SK-N-SH treated with all-trans-retinoic acid at 6 μM for 48 hours (cell line): ENCODE measurements at regions not wholly inside any gene's neighbourhood (a gene's known extent, or its start where the extent isn't known, plus 50 kb on each side); places are given as distances from the start of the nearest gene placed in this dataset.

ENCODE experiments used
- CSRNP3 ChIP-seq: fragments of 250-450 bp; sonication (Bioruptor Pico); IDR thresholded peaks from 2 replicates; pipeline ENCODE4 v1.5.1; 2021; ENCODE audit warnings: mild to moderate bottlenecking, moderate library complexity
- ESRRG ChIP-seq: fragments of 250-450 bp; sonication (Bioruptor Pico); IDR thresholded peaks from 2 replicates; pipeline ENCODE4 v1.6.1; 2021; ENCODE audit warnings: mild to moderate bottlenecking
- OSR1 ChIP-seq: fragments of 250-450 bp; sonication (Bioruptor Pico); IDR thresholded peaks from 2 replicates; pipeline ENCODE4 v1.8.0; 2022; ENCODE audit warnings: moderate library complexity, mild to moderate bottlenecking, inconsistent platforms
- RARB ChIP-seq: fragments of 250-450 bp; sonication (Bioruptor Pico); IDR thresholded peaks from 2 replicates; pipeline ENCODE4 v1.8.0; 2021; ENCODE audit warnings: mild to moderate bottlenecking, moderate library complexity
- TOX ChIP-seq: fragments of 250-450 bp; sonication (Bioruptor Pico); IDR thresholded peaks from 2 replicates; pipeline ENCODE4 v1.8.0; 2021; ENCODE audit warnings: mild to moderate bottlenecking, moderate library complexity, borderline replicate concordance
- ZC3H10 ChIP-seq: fragments of 250-450 bp; sonication (Bioruptor Pico); IDR thresholded peaks from 2 replicates; pipeline ENCODE4 v1.5.1; 2021; ENCODE audit warnings: mild to moderate bottlenecking, moderate library complexity
- ZFP3 ChIP-seq: fragments of 250-450 bp; sonication (Bioruptor Pico); IDR thresholded peaks from 2 replicates; pipeline ENCODE4 v1.5.0; 2020; ENCODE audit warnings: mild to moderate bottlenecking, moderate library complexity
- ZFP30 ChIP-seq: fragments of 450-650 bp; formaldehyde crosslinking; IDR thresholded peaks from 2 replicates; pipeline ENCODE4 v1.5.0; 2022; ENCODE audit warnings: mild to moderate bottlenecking, moderate library complexity
- ZNF565 ChIP-seq: fragments of 450-650 bp; formaldehyde crosslinking; conservative IDR thresholded peaks from 2 replicates; pipeline ENCODE4 v1.5.0; 2020; ENCODE audit warnings: low read depth, mild to moderate bottlenecking, moderate library complexity
- ZNF70 ChIP-seq: fragments of 450-650 bp; formaldehyde crosslinking; IDR thresholded peaks from 2 replicates; pipeline ENCODE4 v1.5.0; 2020; ENCODE audit warnings: mild to moderate bottlenecking, moderate library complexity
- TF ChIP-seq, protein P1 (sequence below): fragments of 250-450 bp; sonication (Bioruptor Pico); IDR thresholded peaks from 2 replicates; pipeline ENCODE4 v1.8.0; 2020; ENCODE audit warnings: mild to moderate bottlenecking, moderate library complexity, borderline replicate concordance
- TF ChIP-seq, protein P2 (sequence below): fragments of 250-450 bp; sonication (Bioruptor Pico); IDR thresholded peaks from 2 replicates; pipeline ENCODE4 v1.5.1; 2020; ENCODE audit warnings: low read depth, mild to moderate bottlenecking, moderate library complexity

- TF ChIP-seq TOX (CRISPR knock-in tag) (no peak), CSRNP3 (CRISPR knock-in tag) (no peak), ZNF565 (no peak), ZNF70 (CRISPR knock-in tag) (no peak), ESRRG (no peak), RARB (no peak), ZFP30 (CRISPR knock-in tag) (no peak), ZFP3 (CRISPR knock-in tag) (no peak), ZC3H10 (CRISPR knock-in tag) (no peak), OSR1 (CRISPR knock-in tag) (no peak)
- TF ChIP-seq, protein P1, sequence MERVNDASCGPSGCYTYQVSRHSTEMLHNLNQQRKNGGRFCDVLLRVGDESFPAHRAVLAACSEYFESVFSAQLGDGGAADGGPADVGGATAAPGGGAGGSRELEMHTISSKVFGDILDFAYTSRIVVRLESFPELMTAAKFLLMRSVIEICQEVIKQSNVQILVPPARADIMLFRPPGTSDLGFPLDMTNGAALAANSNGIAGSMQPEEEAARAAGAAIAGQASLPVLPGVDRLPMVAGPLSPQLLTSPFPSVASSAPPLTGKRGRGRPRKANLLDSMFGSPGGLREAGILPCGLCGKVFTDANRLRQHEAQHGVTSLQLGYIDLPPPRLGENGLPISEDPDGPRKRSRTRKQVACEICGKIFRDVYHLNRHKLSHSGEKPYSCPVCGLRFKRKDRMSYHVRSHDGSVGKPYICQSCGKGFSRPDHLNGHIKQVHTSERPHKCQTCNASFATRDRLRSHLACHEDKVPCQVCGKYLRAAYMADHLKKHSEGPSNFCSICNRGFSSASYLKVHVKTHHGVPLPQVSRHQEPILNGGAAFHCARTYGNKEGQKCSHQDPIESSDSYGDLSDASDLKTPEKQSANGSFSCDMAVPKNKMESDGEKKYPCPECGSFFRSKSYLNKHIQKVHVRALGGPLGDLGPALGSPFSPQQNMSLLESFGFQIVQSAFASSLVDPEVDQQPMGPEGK (CRISPR knock-in tag): no peak
- TF ChIP-seq, protein P2, sequence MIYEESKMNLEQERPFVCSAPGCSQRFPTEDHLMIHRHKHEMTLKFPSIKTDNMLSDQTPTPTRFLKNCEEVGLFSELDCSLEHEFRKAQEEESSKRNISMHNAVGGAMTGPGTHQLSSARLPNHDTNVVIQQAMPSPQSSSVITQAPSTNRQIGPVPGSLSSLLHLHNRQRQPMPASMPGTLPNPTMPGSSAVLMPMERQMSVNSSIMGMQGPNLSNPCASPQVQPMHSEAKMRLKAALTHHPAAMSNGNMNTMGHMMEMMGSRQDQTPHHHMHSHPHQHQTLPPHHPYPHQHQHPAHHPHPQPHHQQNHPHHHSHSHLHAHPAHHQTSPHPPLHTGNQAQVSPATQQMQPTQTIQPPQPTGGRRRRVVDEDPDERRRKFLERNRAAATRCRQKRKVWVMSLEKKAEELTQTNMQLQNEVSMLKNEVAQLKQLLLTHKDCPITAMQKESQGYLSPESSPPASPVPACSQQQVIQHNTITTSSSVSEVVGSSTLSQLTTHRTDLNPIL (CRISPR knock-in tag): no peak
These were observed 1074.3 kb downstream of the TTLL7 start for GRCh38 chr1:82924666-82925065.
